Heart left ventricle (tissue), 16 donors: ENCODE measurements at regions not wholly inside any gene's neighbourhood (a gene's known extent, or its start where the extent isn't known, plus 50 kb on each side); places are given as distances from the start of the nearest gene placed in this dataset.
"Not testable (repeated sequence)": the region's sequence is repeated elsewhere in the genome, so short reads cannot be mapped to it uniquely, and the experiment has no call there.

ENCODE experiments used
- ATAC-seq, 4 donors: fragments of 200-7000 bp; cut with Tn5 transposase; one replicate each; pipeline ENCODE4 v1.9.1; 2020 to 2022; ENCODE audit warnings: moderate library complexity in 4 of 4, mild to moderate bottlenecking in 3 of 4, moderate number of reproducible peaks in 1 of 4
- DNase-seq, 5 donors: peaks; one replicate each; pipeline ENCODE4 v3.0.0-alpha.2; 2020
- H3K27ac ChIP-seq, 12 donors: fragments of 200-600 bp; sonication (generic) in 4 of 12; one replicate each; pipeline versions ENCODE4 v1.5.0 to v1.8.0; 2016 to 2022; ENCODE audit warnings: mild to moderate bottlenecking in 2 of 12
- H3K27me3 ChIP-seq, 9 donors: fragments of 200-600 bp; sonication (generic) in 2 of 9; one replicate each; pipeline versions ENCODE4 v1.5.1 to v1.8.0; 2016 to 2022; ENCODE audit warnings: mild to moderate bottlenecking in 3 of 9
- H3K36me3 ChIP-seq, 9 donors: fragments of 200-600 bp; sonication (generic) in 2 of 9; one replicate each; pipeline versions ENCODE4 v1.5.0 to v1.8.0; 2018 to 2022; ENCODE audit warnings: mild to moderate bottlenecking in 2 of 9
- H3K4me1 ChIP-seq, 12 donors: fragments of 200-600 bp; sonication (generic) in 4 of 12; one replicate each; pipeline versions ENCODE4 v1.5.0 to v1.8.0; 2016 to 2022; ENCODE audit warnings: mild to moderate bottlenecking in 3 of 12
- H3K4me3 ChIP-seq, 12 donors: fragments of 200-600 bp; sonication (generic) in 4 of 12; one replicate each; pipeline versions ENCODE4 v1.5.0 to v1.8.0; 2017 to 2022; ENCODE audit warnings: mild to moderate bottlenecking in 9 of 12, moderate library complexity in 4 of 12
- H3K9me3 ChIP-seq, 12 donors: fragments of 200-600 bp; sonication (generic) in 4 of 12; one replicate each; pipeline versions ENCODE4 v1.5.0 to v1.8.0; 2016 to 2022; ENCODE audit warnings: mild to moderate bottlenecking in 1 of 12
- CTCF ChIP-seq, 12 donors: fragments of 200-600 bp; sonication (generic) in 4 of 12; IDR thresholded peaks; one replicate each; pipeline versions ENCODE4 v1.5.0 to v1.8.0; 2018 to 2022; ENCODE audit warnings: antibody characterized with exemption in 12 of 12, mild to moderate bottlenecking in 5 of 12
- POLR2A ChIP-seq, 2 donors: fragments of 450-650 bp; IDR thresholded peaks; one replicate each; pipeline ENCODE4 v1.6.1; 2017; ENCODE audit warnings: antibody characterized with exemption in 2 of 2, mild to moderate bottlenecking in 2 of 2, moderate library complexity in 2 of 2
- WGBS, 4 donors: extraction: QIAGEN DNeasy Blood & Tissue Kit in 2 of 4; methylation state at CpG; one replicate each; pipeline versions ENCODE4 v1.1.5 to v1.1.7; 2013 to 2018; 5-methylcytosine and 5-hydroxymethylcytosine counted together
- intact Hi-C, 10 donors: fragments of 100-400 bp; cut with DNase I; formaldehyde crosslinking; loops; one replicate each; pipeline versions ENCODE4 v1.11.1 to v1.14.2; 2022
- donor health status: ischemic (EF 13 %, LVEDD 7.1; RV severe dilation, severe dysfunction).
- donor health status: healthy with polysubstance abuse.
- donor health status: DM: no; HTN: yes; CAD: no.
- donor health status: DM: no; HTN: no; CAD: no.
- donor health status: ischemic (EF 25% LVEDD 6.9; RV normal size, moderate dysfunction).
- donor health status: ischemic (EF 25% LVEDD 5.7; RV mildly dilated, moderate dysfunction).
- donor health status: healthy.
- donor health status: DM: yes; HTN: yes; CAD: no.
- donor health status: ischemic (EF 35%, LVEDD 5.7; RV mildly dilated, moderate dysfunction).
- donor health status: nonischemic (EF 11% LVEDD 7.7; RV severe dilation, severe dysfunction).
- donor health status: DM: yes; HTN: yes; CAD: no.
- donor health status: PGD.
- donor health status: ischemic (EF 29% LVEDD 5.4; RV normal size, mild dysfunction).
- donor health status: nonischemic (EF 23%, LVEDD 6.1; RV moderate dilation, normal function).

DNA sequence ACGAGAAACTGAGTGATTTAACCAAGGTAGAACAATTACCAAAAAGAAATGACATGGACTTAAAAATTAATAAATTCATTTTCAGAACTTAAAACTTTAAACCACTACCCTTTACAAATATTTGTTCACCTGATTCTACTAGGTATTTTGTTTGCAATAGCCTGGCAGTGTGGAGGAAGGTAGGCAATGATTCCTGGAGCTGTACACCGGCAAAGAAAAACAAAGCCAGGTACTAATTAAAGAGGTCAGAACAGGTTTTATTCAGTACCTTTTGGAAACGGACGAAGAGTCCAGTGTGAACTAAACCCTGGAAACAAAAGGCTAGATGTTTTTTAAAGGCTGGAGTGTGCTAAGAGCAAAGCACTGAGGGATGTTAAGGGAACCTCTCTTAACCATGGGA lies 561.3 kb upstream of the FSHR start:
- WGBS, 4 donors, result 82 to 89% (median 85%) methylated on average over 4 of the region's 4 CpGs
- no peaks in the 10 kb centered on the region for H3K4me1 ChIP-seq
- H3K9me3 ChIP-seq, result peaks cover 0 to 4% (median 0%) of the 10 kb centered on the region in 12 donors
- DNase-seq (no peak), ATAC-seq (no peak)
- no peak overlapping the region for H3K4me3 ChIP-seq
- H3K27me3 ChIP-seq, result no peaks in the 10 kb centered on the region
- no peak overlapping the region for H3K27ac ChIP-seq
- intact Hi-C loops, result no loop called here
- TF ChIP-seq CTCF (IDR thresholded peaks at IDR 0.05), result no peak
- TF ChIP-seq POLR2A (IDR thresholded peaks at IDR 0.05), result no peak
- no peaks in the 10 kb centered on the region for H3K36me3 ChIP-seq

- no peak for TF ChIP-seq POLR2A (IDR thresholded peaks at IDR 0.05)
- no peak for TF ChIP-seq CTCF (IDR thresholded peaks at IDR 0.05)
- 45 to 65% (median 51%) methylated on average over 2 of the region's 2 CpGs for WGBS, 4 donors
- no peak for DNase-seq
- intact Hi-C loops, result no loop called here
- H3K27ac ChIP-seq, result no peak overlapping the region
- no peak for ATAC-seq
- no peak overlapping the region for H3K4me3 ChIP-seq
- H3K4me1 ChIP-seq, result no peaks in the 10 kb centered on the region
- peaks cover 0 to 4% (median 0%) of the 10 kb centered on the region in 12 donors for H3K9me3 ChIP-seq
- no peaks in the 10 kb centered on the region for H3K27me3 ChIP-seq
- no peaks in the 10 kb centered on the region for H3K36me3 ChIP-seq
Observed at GRCh38 chr2:49714454-49714853, 560.1 kb upstream of the FSHR start.

DNA sequence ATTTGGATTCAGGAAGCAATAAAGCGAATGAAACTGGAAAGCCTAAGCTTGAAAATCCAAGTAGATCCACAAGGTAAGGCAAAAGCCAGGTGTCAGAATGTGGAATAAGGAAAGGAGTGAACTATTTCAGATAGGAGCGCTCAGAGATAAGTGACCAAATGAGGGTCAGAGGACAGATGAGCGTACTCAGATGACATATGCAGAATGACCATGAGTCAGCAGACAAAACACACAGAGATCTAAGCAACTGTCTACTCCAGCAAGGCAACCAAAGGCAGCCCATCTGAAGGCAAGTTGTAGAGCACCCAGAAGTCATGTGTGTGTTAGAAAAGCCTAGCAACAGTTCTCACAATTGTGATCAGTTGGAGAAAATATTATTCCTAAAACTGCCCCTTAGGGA lies 548.4 kb upstream of the FSHR start:
- Histone ChIP-seq H3K4me3 (no peak overlapping the region), H3K27ac (no peak overlapping the region), H3K9me3 (no peaks in the 10 kb centered on the region), H3K4me1 (no peaks in the 10 kb centered on the region), H3K36me3 (no peaks in the 10 kb centered on the region), H3K27me3 (no peaks in the 10 kb centered on the region)
- intact Hi-C loops, result no loop called here
- ATAC-seq (no peak), DNase-seq (no peak)
- no peak for TF ChIP-seq CTCF (IDR thresholded peaks at IDR 0.05)
- no peak for TF ChIP-seq POLR2A (IDR thresholded peaks at IDR 0.05)
- WGBS, 4 donors, result 87 to 90% (median 88%) methylated on average over 3 of the region's 3 CpGs

- TF ChIP-seq POLR2A (IDR thresholded peaks at IDR 0.05), result no peak
- no peak for TF ChIP-seq CTCF (IDR thresholded peaks at IDR 0.05)
- H3K36me3 ChIP-seq, result no peaks in the 10 kb centered on the region
- ATAC-seq, result no peak
- H3K4me3 ChIP-seq, result no peak overlapping the region
- no peaks in the 10 kb centered on the region for H3K4me1 ChIP-seq
- no peaks in the 10 kb centered on the region for H3K9me3 ChIP-seq
- H3K27me3 ChIP-seq, result no peaks in the 10 kb centered on the region
- DNase-seq, result no peak
- intact Hi-C loops, result no loop called here
- H3K27ac ChIP-seq, result no peak overlapping the region
Observed at GRCh38 chr2:49693961-49694360, 539.6 kb upstream of the FSHR start.

- intact Hi-C loops, H3K4me3 ChIP-seq, H3K27me3 ChIP-seq, H3K27ac ChIP-seq, H3K9me3 ChIP-seq, H3K36me3 ChIP-seq, ATAC-seq, DNase-seq, H3K4me1 ChIP-seq: not testable (repeated sequence)
- 87 to 98% (median 95%) methylated on average over 2 of the region's 2 CpGs for WGBS, 4 donors
Observed at GRCh38 chr2:49692022-49692421, 537.7 kb upstream of the FSHR start.
